NCI-H2029 (cell line): ENCODE measurements at regions not wholly inside any gene's neighbourhood (a gene's known extent, or its start where the extent isn't known, plus 50 kb on each side); places are given as distances from the start of the nearest gene placed in this dataset.
"Not testable (repeated sequence)": the region's sequence is repeated elsewhere in the genome, so short reads cannot be mapped to it uniquely, and the experiment has no call there.

Source experiments
- DNase-seq: peaks from one replicate; lab custom pipeline; 2025; lab: John Stamatoyannopoulos, UW

GRCh38 chr1:177424744-177425143 lies 254.0 kb downstream of the BRINP2 start:
- no peak for DNase-seq

DNA sequence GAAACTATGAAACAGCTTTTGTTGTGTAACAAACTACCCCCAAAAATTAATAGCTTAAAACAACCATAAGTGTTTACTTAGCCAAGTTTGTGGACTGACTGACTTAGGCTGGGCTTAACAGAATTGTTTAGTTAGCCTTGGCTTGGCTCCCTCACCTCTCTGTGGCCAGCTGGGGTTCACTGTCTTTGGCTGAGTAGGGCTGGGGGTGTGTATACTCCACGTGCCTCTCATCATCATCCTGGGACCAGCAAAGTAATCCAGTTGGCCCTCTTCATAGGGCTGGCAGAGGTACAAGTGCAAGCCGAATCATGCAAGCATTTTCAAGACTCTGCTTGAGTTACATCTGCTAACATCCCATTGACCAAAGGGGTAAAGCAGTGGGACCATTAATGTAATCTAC lies 252.3 kb downstream of the BRINP2 start:
- DNase-seq: no peak

- DNase-seq: no peak
Observed at GRCh38 chr1:177413982-177414596, 243.3 kb downstream of the BRINP2 start.

DNA sequence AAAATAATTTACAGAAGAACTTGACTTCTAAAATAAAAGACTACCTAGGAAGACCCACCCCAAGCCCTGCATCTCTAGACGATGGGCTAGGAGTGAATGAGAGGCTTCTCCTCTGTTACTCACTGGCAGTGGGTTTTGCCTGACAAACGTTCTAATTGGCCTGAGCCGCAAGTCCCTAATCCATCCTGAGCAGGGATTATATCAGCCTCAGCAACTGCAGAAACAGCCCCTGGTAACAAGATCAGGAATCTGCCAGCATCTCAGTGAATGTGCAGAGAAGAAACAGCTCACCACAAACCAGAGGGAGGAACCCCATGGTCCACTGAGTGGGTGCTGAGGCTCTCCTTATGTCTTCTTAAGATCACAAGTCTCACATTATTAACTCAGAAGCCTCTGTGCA lies 240.6 kb downstream of the BRINP2 start:
- DNase-seq: no peak

- DNase-seq: no peak
Observed at GRCh38 chr1:177410179-177410766, 239.5 kb downstream of the BRINP2 start.

DNA sequence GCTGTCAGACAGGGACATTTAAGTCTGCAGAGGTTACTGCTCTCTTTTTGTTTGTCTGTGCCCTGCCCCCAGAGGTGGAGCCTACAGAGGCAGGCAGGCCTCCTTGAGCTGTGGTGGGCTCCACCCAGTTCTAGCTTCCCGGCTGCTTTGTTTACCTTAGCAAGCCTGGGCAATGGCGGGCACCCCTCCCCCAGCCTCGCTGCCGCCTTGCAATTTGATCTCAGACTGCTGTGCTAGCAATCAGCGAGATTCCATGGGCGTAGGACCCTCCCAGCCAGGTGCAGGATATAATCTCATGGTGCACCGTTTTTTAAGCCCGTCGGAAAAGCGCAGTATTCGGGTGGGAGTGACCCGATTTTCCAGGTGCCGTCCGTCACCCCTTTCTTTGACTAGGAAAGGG lies 235.6 kb downstream of the BRINP2 start:
- not testable (repeated sequence) for DNase-seq

DNA sequence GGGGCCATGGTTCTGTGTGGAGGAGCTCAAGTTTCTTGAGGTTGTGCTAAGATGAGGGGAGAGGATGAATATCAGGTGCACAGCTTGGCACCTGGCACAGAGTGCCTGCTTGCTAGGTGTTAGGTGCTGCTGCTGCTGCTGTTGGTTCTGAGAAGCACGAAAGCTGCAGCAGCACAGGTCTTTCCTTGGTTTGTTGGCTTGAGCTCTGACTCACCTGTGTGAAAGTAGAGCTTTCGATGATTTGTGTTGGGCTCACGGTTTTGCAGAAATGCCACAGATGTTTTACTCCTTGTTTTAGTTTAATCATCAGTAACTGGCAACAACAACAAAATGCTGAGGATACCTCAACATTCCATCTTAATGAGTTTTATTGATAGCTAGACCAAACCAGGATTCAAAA lies 221.6 kb downstream of the BRINP2 start:
- no peak for DNase-seq

- DNase-seq: no peak
Observed at GRCh38 chr1:177385760-177386698, 215.3 kb downstream of the BRINP2 start.

- DNase-seq: no peak
Observed at GRCh38 chr1:177384461-177384860, 213.7 kb downstream of the BRINP2 start.

DNA sequence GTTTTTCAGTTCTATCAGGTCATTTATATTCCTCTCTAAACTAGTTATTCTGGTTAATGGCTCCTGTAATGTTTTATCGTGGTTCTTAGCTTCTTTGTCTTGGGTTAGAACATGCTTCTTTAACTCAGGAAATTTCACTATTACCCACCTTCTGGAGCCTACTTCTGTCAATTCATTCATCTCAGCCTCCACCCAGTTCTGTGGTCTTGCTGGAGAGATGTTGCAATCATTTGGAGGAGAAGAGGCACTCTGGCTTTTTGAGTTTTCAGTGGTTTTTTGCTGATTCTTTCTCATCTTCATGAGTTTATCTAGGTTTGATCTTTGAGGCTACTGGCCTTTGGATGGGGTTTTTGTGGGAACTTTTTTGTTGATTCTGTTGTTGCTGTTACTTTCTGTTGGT lies 213.0 kb downstream of the BRINP2 start:
- DNase-seq: no peak

- DNase-seq: no peak
Observed at GRCh38 chr1:177377866-177378265, 207.1 kb downstream of the BRINP2 start.

DNA sequence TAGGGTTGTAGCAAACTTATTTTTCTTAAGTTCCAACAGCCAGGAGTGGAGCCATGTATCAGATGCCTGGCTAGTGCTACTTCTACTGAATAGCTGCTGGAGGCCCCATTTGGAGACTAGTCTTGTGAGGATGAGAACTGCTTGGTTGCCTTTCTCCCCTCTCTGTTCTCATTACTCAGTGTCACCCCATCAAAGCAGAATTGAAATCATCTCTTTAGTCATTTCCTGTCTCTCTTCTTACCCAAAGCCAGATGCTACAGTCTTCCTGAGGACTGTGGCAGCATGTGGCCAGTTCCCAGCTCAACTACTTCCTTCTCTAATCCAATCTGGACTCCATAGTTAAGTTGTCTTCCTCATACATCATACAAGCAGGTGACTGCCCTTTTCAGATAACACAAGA lies 197.5 kb downstream of the BRINP2 start:
- DNase-seq: no peak

- no peak for DNase-seq
Observed at GRCh38 chr1:177366091-177366490, 195.3 kb downstream of the BRINP2 start.

GRCh38 chr1:177360791-177361190 lies 190.0 kb downstream of the BRINP2 start:
- no peak for DNase-seq

GRCh38 chr1:177356674-177357435 lies 186.1 kb downstream of the BRINP2 start:
- no peak for DNase-seq

DNA sequence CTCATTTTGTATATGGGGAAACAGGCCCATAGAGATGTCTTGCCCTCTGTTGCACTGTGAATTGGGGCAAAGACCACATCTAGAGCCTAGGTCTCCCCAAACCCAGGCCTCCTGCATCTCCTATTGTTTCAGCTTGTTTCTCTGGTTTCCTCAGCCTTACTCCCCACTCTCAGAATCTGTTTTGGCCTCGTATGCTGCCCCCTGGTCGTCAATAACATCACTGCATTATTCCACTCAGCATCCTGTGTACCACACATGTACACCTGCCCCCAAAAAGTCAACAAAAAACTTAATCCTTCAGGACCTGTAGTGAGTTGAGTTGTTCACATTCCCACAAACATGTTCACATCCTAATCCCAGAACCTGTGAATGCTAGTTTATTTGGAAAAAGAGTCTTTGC lies 184.8 kb downstream of the BRINP2 start:
- DNase-seq: no peak

GRCh38 chr1:177354247-177354646 lies 183.5 kb downstream of the BRINP2 start:
- no peak for DNase-seq

DNA sequence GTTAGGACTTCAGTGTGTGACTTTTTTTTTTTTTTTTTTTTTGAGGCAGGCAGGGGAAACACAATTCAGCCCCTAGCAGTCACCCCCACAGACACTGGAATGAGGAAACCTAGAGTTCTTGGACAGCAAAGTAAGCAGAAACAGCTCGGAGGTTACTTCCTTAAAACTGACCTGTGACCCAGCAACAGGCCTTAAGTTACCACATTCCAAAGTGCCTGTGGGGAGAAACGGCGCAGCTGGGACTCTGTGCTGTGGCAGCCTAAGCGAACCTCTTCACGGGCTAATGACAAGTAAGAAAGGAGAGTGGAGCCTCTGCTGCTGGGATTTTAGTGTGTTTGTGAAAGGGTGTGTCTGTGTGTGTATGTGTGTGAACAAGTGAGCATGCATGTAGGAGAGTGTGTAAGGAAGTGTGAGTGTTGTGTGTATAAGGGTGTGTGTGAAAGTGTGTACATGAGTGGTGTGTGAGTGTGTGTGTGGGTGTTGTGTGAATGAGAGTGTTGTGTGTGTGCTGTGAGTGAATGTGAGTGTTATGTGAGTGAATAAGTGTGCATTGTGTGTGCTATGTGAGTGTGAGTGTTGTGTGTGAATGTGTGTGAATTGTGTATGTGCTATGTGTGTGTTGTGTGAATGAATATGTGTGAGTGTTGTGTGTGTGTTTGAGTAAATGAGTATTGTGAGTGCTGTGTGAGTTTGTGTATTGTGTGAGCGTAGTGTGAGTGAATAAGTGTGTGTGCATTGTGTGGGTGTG lies 180.8 kb downstream of the BRINP2 start:
- no peak for DNase-seq

DNA sequence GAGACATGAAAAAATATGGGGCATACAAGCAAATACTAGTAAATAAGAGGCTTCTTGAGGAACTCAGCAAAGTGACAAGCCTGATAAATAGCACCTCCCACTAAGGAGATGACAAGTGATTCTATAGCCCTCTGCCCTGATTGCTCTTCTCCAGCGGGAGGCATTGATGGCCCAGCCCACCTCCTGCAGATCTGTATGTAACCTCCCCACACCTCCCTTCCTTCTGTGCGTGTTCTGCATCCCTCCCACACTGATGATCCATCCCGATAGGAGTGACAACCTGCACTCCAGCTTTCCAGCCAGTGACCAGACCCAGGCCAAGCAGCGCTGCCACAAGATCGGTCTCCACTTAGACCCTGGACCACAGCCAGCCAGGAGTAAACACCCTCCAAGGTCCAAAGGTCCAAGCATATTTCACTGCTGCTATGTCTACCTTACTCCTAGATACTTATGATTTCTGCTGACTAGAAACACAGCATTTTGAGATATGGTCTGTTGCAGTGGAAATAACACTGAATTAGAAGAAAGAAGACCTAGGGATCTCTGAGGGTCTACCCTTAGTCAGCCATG lies 176.1 kb downstream of the BRINP2 start:
- no peak for DNase-seq

- DNase-seq: no peak
Observed at GRCh38 chr1:177343445-177343844, 172.7 kb downstream of the BRINP2 start.

- DNase-seq: no peak
Observed at GRCh38 chr1:177341773-177342172, 171.0 kb downstream of the BRINP2 start.
